Choroid plexus epithelial cell (primary cell): ENCODE measurements at regions not wholly inside any gene's neighbourhood (a gene's known extent, or its start where the extent isn't known, plus 50 kb on each side); places are given as distances from the start of the nearest gene placed in this dataset.

Experiments used
- DNase-seq: peaks from one replicate; pipeline ENCODE4 v3.0.0-alpha.2; 2010; ENCODE audit warnings: low read depth
- H3K4me3 ChIP-seq: 2 replicates; pipeline ENCODE4 v1.5.1; 2011; ENCODE audit warnings: low read depth, mild to moderate bottlenecking, control low read depth, low read length, moderate library complexity
- TF ChIP-seq, protein P1 (sequence below): conservative IDR thresholded peaks from 2 replicates; pipeline ENCODE4 v1.5.1; 2011; ENCODE audit warnings: low read depth, mild to moderate bottlenecking, control low read depth, inconsistent platforms, low read length, moderate library complexity

- no peak for DNase-seq
- TF ChIP-seq, protein P1, sequence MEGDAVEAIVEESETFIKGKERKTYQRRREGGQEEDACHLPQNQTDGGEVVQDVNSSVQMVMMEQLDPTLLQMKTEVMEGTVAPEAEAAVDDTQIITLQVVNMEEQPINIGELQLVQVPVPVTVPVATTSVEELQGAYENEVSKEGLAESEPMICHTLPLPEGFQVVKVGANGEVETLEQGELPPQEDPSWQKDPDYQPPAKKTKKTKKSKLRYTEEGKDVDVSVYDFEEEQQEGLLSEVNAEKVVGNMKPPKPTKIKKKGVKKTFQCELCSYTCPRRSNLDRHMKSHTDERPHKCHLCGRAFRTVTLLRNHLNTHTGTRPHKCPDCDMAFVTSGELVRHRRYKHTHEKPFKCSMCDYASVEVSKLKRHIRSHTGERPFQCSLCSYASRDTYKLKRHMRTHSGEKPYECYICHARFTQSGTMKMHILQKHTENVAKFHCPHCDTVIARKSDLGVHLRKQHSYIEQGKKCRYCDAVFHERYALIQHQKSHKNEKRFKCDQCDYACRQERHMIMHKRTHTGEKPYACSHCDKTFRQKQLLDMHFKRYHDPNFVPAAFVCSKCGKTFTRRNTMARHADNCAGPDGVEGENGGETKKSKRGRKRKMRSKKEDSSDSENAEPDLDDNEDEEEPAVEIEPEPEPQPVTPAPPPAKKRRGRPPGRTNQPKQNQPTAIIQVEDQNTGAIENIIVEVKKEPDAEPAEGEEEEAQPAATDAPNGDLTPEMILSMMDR = no peak
- H3K4me3 ChIP-seq = no peak overlapping the region
Observed at GRCh38 chr21:16619281-16619680, 889.5 kb downstream of the USP25 start.

- H3K4me3 ChIP-seq = no peak overlapping the region
- TF ChIP-seq, protein P1 = no peak
- DNase-seq = no peak
Observed at GRCh38 chr21:16620786-16621320, 891.1 kb downstream of the USP25 start.

DNA sequence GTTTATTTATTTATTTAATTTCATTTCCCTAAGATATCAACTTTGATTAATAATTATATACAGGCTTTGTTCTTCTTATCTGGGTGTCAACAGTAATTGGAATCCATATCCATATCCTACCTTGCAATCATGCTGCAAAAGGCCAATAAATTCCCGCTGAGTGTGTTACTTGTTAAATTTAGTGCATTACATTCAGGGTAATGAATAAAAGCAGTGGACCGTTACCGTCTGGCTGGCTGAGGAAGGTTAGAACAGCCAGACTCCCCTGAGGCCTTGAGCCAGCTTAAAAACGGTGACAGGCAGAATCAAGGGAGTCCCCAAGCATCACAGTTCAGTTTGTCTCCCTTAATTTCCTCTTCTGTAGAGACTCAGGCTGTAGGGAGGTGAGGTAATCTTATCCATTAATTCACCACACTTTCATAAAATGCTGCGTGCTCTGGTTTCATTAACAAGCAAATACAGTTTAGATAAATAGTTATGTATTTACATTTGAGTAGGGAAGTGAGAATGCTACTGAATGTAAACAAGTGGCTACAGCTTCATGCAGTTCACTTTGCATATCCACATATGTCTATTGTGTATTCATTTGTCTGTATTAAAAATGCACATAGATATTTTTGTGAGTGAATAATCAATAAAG is 888.2 kb upstream of the CXADR start:
- H3K4me3 ChIP-seq = no peak overlapping the region
- DNase-seq = no peak
- TF ChIP-seq, protein P1 = no peak

GRCh38 chr21:16625491-16625890 is 887.4 kb upstream of the CXADR start:
- no peak for DNase-seq

GRCh38 chr21:16633831-16634459 is 878.9 kb upstream of the CXADR start:
- TF ChIP-seq, protein P1 = no peak
- DNase-seq = peak; percentile 41
- no peak overlapping the region for H3K4me3 ChIP-seq

More at GRCh38 chr21:16625491-16625890, 887.4 kb upstream of the CXADR start:
- no peak overlapping the region for H3K4me3 ChIP-seq
- TF ChIP-seq, protein P1 = no peak

DNA sequence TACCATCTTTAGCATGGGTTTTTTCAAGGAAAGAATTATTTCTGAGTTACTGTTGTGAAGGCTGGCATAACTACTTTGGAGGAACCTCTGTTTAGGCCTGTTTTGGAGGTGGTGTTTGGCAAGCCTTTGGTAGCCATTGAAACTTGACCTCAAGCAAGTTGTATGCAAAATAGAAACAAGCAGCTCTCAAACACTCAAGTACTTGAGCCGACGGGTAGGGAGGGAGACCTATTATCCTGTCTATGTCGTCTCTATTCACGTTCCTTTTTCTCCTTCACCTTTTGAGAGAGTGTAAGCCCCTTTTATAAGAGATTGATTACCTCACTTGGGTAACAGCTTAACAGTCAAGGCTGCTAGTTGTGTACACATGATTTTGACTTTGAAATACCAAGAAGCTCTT is 878.3 kb upstream of the CXADR start:
- no peak overlapping the region for H3K4me3 ChIP-seq
- DNase-seq = no peak
- TF ChIP-seq, protein P1 = no peak
